Spleen (tissue), 7 donors: ENCODE measurements at regions not wholly inside any gene's neighbourhood (a gene's known extent, or its start where the extent isn't known, plus 50 kb on each side); places are given as distances from the start of the nearest gene placed in this dataset.

Source experiments
- CTCF ChIP-seq, 11 experiments: fragments of 200-600 bp in 7 of 11; fragments of 450-650 bp in 4 of 11; sonication (generic) in 4 of 11; IDR thresholded peaks in 8 of 11; conservative IDR thresholded peaks in 3 of 11; 1 replicate in 7 of 11; 2 replicates in 4 of 11; pipeline versions ENCODE4 v1.4.0 to v1.8.0; 2016 to 2021; ENCODE audit warnings: antibody characterized with exemption in 11 of 11, inconsistent platforms in 4 of 11, mild to moderate bottlenecking in 1 of 11
- POLR2A ChIP-seq, 3 donors: fragments of 450-650 bp; IDR thresholded peaks; one replicate each; pipeline ENCODE4 v1.5.1; 2017; ENCODE audit warnings: antibody characterized with exemption in 3 of 3, mild to moderate bottlenecking in 1 of 3
- donor health status: DM: no; HTN: no; CAD: no; lungs with moderate emphysema.
- donor health status: DM: no; HTN: no; CAD: no.
- donor health status: DM: no; HTN: no; CAD: no.

DNA sequence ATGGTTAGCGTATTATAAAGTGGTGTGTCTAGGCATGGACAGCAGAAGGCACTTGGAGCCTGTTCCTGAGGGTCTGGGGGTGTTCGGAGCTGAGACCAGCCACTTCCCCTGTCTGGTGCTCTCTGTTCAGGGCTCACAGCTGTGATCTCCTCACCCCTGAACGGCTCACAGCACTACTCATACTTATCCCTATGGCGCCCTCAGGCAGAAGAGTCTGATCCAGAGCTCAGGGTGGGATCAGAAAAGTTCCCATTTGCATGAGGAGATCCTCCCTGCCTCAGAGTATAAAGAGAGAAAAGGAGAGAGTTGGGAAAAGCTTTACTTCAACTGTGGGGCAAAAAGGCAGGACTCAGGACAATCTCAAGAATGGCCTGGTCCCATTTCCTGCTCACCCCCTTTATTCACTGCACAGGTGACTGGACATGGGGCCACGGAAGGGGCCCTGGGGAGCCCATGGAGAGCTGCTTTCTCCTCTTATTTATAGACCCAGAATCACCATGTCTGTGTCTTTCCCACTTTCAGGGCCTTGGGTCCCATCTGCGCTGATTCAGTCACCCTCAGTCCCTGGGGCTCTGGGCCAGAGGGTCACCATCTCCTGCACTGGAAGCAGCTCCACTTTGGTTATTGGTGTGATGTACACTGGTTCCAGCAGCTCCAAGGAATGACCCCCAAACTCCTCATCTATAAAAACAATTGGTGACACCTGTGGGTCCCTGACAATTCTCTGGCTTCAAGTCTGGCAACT lies 97.0 kb upstream of the TOP3B start:
- TF ChIP-seq CTCF (IDR thresholded peaks at IDR 0.05 in 8 of 11, conservative IDR thresholded peaks at IDR 0.05 in 3 of 11) (no peak), POLR2A (IDR thresholded peaks at IDR 0.05) (no peak)
